Astrocyte of the hippocampus (primary cell): ENCODE measurements at regions not wholly inside any gene's neighbourhood (a gene's known extent, or its start where the extent isn't known, plus 50 kb on each side); places are given as distances from the start of the nearest gene placed in this dataset.

Experiments
- DNase-seq: peaks from one replicate; pipeline ENCODE4 v3.0.0; 2011; ENCODE audit warnings: low read depth, low spot score

DNA sequence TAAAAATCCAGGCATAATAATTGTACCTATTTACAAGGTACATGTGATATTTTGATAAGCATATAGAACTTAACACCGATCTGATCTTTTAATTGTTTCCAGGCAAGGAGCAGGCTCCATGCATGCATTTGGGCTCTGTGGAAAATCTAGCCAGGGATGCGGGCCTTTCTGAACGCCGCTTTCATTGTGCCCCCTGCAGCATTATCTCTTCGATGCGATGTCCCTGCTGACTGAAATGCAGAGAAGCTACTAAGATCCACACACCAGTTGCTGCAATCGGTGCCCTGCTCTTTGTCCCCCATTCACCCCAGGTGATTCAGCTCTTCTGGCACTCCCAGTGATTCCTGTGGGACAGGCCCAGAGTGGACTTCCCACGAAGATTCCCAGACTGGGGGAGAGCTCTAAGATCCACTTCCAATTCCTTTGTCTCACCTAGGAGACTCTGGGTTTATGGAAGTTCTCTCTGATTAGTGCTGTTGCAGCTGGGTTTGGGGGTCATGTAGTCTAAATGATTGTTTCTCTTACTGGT is 254.3 kb upstream of the AGA start:
- DNase-seq: no peak

DNA sequence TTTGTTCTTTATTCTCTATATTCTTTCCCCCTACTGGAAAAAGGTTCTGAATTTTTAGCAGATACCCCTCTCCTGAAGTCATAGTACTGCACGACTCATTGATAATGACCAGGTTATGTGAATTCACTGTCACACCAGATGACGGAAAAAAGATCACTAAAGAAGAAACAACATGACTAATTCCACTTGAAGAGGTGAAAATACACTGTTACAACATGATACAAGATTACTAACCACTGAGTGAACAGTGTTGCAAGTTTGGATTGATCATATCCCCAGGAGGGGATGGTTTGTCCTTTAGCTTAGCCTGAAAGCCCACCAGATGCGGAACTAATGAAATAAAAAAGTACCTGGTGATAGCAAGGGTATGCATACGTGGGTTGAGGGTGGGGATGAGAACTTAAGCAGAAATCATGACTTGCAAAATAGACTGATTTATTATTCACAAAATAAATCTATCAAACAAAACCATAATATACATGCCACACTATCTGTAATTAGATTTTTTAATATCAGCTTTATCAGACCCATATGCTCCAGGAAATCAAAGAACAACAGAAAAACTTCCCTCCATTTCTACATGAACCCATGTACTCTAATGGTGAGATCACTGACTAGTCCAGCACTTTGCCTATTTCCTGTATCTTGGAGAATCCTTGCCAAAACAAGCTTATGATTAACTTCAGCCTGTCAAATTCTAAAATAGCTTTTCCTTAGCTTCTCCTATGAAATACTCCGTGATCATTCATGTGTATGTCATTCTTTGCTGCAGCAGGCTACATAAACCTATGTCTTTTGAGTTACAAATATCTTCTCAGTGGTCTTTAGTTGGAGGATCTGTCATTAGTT is 257.4 kb upstream of the AGA start:
- DNase-seq: peak; percentile 54

DNA sequence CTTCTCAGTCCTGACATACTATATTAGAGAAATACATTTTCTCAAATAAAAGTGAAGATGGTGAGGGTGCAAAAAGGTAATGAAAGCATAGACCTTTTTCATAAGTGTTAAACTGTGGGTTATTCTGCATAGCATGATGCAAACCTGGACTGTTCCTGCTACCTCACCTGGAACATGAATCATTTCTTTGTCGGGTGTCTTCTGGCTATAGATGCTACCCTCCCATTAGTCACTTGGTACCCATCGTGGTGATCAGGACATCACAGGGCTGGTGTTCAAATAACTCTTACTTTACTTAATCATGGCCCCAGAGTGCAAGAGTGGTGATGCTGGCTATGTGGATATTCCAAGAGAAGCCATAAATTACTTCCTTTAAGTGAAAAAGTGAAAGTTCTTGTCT is 264.7 kb upstream of the AGA start:
- DNase-seq: no peak

DNA sequence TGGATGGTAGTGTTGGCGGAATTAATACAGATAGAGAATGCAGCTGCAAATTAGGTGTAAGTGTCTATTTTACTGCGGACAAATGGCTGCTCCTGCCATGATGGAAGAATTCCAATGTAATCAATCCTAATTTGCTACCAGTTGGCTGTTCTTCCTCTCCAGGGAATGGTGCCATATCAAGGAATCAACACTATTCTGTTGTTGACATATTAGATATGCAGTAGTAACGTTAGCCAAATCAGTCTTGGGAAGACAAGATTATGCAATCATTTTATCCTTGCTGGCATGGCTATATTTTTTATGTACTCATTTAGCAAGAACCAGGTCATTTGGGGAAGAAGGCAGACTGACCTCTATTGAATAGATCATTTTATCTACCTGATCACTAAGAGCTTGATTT is 271.2 kb upstream of the AGA start:
- no peak for DNase-seq

DNA sequence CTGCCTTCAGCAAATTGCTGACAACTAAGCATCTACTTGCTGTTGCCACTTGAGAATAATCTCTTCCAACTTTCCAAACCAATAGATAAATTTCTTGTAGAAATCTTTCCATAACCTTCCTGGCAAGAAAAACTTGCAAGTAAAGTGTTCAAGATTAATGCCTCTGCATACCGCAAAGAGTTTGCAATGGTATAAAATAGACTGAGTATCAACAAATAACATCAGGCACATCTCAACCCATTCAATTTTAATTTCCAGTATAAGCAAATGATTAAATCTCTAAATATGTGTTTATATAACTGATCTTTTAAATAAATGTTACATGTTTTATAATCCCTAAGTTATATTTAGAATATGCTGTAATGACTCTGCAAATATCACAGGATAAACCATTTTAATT is 275.2 kb upstream of the AGA start:
- no peak for DNase-seq

DNA sequence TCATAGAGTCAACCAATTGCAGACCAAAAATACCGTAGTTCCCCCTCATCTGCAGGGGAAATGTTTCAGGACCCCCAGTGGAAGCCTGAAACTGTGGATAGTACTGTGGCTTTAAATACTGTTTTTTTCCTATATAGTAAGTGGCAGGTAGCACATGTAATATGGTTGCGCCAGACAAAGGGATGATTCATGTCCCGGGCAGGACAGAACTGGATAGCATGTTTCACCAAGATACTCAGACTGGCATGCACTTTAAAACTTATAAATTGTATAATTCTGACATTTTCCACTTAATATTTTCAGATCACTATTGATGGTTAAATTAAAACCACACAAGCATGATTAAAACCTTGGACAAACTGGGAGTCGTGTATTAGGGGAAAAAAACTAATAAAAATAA is 276.3 kb upstream of the AGA start:
- DNase-seq: no peak

DNA sequence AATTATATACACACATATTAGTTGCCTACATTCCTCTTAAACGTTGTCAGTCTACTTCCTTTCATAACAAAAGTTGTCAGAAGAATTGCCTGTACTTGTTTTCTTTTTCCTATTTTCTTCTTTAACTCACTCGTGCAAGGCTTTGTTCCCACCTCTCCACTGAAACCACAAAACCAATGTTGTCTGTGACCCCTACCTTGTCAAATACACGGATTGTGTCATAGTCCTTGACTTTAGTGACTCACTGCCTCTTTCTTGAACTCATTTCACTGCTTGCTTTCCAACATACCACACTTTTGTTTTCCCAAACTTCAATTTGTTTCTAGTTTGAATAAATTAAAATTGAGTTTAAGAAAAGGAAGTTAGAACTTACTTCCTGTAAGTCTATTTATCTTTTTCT is 283.9 kb upstream of the AGA start:
- peak; percentile 60 for DNase-seq

DNA sequence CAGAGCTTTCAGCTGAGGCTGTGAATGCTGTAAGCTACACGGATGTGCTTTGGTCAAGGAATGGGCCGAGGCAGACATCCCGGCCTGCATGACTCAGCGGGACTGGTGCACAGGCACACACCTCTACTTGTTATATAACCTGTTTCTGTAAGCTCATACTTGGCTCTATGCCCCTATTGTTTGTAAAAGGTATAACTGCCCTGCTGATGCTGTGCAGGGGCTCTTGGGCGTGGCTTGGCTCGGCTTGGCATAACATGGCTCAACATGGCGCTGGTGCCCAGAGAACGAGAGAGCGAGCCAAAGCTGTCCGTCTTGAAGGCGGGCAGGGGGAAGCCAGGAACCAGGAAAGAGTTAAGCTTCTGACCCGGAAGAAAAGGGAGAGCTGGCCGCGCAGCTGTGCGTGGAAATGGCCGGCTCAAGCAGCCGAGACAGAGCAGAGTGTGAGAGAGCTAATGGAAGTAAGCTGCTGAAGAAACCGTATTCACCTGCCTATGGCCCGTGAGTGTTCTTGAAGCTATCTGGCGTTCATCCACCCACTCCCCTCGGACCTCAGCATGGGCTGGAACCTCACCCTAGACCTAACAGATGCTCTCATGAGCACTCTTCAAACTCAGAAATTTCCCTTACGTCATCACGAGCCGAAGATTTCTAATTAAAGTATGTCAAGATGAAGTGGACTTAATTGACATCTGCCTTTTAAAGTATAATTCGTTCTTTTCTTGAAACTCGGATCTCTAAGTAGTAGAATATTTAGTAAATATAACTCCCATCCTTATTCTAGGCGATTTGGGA is 286.3 kb upstream of the AGA start:
- DNase-seq: no peak

DNA sequence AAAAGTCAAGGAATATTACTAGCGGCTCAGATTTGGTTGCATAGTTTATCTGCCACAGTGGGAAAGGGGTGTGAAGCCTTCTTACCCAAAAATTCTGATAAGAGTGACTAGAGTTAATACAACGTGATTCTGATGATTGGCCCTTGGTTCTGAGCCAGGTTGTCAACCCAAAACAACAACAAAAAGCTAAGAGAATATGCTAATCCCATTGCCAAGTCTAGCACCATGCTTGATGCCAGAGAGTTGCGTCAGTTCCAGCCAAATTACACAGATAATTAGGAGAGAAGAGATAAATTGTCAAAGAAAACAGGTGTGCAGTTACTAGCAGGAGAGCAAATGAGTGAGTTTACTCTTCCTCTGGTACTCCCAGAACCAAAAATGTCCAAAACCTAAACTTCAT is 287.4 kb upstream of the AGA start:
- no peak for DNase-seq

DNA sequence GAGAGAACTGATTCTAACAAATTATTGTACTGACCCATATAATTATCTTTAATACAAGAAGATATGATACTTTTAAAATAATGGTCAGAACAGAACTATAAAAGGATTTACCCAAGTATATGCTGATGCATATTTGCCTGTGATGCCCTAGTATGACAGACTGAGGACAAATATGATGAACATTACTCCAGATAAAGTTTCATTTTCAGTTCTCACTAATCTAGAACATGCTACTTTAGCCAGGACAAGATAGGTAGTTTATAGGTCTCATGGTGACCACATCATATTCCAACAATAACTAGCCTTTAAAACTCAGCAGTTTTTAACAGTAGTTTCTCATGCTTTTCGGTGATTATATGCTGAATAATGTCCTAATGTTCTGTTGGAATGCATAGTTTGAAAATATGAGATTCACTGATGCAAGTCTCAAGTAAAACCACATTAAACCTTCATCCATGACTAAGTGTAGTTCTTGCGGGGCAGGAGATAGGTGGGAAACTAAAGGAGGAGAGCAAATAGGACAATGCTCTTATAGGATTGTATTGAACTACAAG is 295.2 kb upstream of the AGA start:
- DNase-seq: peak; percentile 10

DNA sequence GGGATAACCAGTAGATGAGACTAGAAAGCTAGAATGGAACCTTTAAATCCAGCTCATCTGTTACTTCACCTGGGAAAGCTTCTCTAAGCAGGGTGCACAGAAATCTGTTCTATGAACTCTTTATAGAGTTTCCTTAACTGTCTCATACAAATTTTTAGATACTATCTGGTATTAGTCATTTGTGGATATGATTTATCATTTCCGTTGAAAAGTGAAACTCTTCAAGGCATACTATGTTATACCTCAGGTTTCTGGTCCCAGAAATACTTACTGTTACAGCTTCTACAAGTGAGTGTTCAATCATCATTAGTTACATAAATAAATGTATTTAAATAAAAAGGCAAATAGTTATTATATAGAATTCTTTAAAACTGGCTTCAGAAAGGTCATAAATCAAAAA is 298.3 kb upstream of the AGA start:
- no peak for DNase-seq

DNA sequence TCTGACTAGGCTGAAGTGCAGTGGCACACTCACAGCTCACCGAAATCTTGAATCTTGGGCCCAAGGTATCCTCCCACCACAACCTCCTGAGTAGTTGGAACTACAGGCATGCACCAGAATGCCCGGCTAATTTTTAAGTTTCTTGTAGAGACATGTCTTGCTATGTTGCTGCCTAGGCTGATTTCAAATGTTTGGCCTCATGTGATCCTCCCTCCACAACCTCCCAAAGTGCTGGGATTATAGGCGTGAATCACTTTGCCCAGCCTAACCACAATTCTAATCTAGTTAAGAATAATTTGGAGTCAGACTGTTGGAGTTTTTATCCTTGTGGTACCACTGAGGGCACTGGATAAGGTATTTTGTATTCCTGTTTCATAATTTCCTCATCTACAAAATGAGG is 317.5 kb upstream of the AGA start:
- DNase-seq: no peak

DNA sequence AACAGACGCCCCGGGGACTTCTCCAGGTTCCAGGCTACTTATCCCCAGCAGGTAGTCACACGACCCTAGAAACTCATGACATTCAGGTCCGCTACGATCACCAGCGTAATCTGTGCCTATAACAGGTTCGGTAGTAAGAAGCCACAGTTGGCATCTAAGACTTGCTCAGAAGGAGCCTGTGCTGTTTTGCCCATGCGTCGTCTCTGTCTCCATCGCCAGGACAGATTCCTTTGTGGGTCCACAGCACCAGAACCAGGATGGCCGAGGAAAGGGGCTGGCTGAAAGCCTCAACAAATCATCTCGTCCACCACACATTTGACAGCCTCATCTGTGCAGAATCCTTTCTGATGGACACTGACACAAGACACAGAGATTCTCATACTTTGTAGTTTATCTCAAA is 319.5 kb upstream of the AGA start:
- DNase-seq: no peak

DNA sequence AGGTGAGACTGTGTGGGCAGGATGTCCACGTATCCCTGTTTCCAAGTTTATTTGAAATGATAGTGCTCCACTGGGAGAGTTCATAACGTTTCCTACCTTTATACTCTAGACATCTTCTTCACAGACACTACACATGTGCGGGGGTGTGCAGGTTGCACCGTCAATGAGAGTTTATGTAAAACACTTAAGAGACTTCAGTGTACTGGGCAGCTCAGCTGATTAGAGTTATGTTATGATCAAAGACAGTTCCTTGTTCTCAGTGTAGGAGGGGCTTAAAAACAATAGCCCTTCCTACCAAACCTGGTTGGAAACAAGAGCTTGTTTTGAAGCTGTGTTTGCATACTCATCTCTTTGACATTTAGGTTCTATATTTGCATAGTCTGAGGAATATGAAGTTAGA is 326.9 kb upstream of the AGA start:
- no peak for DNase-seq

DNA sequence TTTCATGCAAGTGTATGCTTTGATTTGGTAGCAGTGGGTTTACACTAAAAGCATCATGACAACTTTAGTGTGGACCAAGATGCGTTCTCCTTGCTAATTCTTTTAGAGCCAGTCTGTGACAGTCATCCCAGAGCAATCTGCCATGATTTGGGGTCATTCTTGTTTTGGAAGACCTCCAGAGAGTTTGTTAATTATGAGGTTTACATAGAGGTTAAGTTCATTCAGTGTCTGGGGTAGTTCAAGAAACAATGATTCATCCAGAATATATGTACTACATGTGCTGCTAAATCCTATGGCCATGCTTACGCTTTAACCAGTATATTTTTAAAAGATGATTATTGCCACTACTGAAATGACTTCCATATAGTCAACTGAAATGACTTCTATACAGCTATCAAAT is 328.5 kb upstream of the AGA start:
- no peak for DNase-seq

DNA sequence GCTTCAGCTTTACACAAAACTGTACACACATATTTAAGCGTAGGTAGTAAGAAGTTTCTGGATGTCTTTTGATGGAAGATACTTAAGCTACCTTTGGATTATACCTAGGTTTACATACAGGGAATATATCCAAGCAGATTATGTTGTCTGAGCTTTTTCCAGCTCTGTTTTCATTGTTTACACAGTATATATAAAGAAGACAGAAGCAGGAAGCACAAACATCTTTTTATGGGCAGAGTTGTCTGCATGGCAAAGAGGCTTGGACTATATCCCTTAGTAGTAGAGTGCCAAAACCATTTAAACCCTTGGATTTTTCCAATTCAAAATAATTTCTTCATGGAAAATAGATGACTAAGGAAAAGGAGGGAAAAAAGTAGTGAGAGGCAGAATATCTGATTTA is 329.4 kb upstream of the AGA start:
- DNase-seq: no peak

DNA sequence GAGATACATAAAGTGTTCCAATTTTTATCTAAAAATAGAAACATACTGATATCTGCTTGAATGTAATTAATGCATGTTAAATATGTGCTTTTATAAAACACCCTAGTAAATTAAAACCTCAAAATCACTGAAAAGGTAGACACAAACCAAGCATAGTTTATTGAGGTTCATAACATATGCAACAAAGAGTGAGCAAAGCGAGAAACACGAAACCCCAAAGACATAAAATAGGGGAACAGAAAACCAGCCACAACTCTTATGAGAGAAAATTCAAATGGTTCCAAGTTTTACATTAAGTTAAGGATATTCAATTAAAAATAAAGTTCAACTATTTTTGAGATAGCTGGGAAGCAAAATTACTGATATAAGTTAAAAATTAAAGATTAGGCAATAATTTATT is 336.4 kb upstream of the AGA start:
- DNase-seq: no peak

DNA sequence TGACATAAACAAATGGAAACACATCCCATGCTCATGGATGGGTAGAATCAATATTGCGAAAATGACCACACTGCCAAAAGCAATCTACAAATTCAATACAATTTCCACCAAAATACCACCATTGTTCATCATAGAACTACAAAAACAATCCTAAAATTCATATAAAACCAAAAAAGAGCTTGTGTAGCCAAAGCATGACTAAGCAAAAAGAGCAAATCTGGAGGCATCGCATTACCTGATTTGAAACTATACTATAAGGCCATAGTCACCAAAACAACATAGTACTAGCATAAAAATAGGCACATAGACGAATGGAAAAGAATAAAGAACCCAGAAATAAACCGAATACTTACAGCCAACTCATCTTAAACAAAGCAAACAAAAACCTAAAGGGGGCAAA is 342.8 kb upstream of the AGA start:
- DNase-seq: no peak

DNA sequence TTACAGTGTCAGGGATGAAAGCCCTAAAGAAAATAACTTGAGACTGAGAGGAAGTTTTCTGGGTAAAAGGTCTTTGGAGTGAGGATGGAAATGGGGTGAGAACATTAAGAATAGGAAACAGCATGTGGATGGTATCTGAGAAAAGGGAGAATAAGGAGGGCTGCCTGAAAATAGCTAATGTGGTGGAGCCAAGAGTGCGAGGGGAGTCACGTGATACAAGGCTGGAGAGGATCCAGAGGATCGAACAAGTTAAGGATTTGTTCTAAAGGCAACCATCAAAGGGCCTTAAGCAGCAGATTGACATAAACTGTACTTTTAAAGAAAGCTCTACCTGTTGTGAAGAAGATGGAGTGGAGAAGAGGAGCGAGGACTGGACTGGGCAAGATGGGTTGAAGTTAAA is 347.4 kb upstream of the AGA start:
- DNase-seq: no peak

DNA sequence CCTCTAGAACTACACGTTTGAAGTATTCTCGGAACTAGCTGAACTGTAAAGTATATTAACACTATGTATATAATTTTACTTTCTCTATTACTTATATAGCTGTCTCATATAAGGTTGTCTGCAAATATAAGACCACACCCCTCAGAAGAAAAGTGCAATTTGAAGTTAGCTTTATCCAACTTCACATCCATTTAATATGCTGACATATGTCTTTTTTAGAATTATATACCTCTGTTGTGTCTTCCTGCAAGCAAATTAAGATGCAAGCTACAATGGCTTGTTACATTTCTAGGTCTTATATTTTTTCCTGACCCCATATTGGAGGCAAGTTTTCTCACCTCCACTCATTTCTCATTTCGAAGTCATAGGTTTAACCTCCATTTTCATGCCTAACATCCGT is 349.0 kb upstream of the AGA start:
- DNase-seq: no peak

DNA sequence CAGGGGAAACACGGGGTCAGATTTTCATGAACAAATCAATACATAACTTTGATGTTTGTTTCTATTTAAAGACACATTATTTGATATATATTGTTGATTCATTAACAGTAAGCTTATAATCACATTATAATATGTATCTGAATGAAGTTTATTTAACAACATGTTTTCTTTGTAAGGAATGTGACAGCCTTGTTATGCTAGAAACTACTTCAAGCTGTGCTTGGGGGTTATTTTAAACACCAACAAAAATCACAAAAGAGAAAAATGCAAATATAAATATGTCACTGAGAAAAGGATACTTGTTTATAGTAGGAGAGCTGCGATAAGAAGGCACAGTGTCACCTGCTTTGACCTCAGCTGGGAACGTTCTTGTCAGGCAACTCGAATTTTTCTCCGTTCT is 354.6 kb upstream of the AGA start:
- DNase-seq: no peak

DNA sequence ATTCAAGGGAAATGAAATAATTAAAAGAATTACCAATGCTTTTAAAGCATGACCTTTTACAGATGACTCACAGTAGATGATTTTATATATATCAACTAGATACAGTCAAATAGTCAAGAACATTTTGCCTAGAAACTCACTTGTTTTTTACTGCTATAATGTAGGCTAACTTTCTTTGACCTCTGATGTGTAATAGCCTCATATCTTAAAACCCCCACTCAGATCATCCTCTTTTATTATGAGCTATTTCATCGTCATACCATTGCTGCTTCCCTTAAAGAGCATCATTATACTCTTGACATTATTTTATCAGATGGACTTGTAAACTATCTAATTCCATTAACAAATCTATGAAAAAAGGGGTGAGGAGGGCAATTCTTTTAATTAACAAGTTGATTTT is 355.9 kb upstream of the AGA start:
- DNase-seq: no peak

DNA sequence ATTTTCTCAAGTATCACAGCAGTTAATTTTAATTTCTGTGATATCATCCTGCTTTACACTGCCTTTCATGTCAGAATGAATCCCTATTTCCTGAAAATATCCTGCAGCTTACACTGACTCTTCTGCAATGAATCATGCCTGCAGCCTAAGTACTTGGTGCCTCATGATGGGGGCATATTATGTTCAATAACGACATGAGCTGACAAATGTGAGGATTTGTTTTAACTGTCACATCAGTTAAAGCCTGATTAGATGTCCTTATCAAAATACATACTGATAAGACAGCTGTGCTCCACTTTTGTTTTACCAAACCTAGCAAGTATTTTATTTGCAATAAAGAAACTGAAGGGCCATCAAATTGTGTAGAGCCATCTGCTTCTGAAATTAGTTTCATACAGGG is 359.9 kb upstream of the AGA start:
- no peak for DNase-seq
